ENCODE measurements at regions not wholly inside any gene's neighbourhood (a gene's known extent, or its start where the extent isn't known, plus 50 kb on each side); places are given as distances from the start of the nearest gene placed in this dataset.

DNA sequence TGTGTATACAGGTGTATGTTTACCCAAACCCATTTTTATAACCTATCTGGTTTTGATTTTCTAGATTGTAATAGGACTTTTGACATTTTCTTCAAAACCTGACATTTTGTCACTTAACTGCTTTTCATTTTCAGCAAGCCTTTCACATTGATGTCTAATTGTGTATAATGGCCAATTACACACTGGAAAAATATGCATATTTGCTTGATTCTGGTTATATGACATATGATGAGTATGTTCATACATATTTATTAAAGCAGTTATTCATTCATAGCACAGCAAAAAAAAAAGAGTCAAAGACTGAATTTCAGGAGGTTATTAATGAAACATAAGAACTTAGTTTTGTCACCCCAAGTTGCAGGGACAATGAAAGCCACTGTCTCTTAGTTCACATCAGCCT lies 307.7 kb upstream of the TNP1 start:
- no peak for TF ChIP-seq POLR2AphosphoS5 (IDR thresholded peaks at IDR 0.05)
- TF ChIP-seq EP300 (IDR thresholded peaks at IDR 0.05): no peak
- TF ChIP-seq, protein P1, sequence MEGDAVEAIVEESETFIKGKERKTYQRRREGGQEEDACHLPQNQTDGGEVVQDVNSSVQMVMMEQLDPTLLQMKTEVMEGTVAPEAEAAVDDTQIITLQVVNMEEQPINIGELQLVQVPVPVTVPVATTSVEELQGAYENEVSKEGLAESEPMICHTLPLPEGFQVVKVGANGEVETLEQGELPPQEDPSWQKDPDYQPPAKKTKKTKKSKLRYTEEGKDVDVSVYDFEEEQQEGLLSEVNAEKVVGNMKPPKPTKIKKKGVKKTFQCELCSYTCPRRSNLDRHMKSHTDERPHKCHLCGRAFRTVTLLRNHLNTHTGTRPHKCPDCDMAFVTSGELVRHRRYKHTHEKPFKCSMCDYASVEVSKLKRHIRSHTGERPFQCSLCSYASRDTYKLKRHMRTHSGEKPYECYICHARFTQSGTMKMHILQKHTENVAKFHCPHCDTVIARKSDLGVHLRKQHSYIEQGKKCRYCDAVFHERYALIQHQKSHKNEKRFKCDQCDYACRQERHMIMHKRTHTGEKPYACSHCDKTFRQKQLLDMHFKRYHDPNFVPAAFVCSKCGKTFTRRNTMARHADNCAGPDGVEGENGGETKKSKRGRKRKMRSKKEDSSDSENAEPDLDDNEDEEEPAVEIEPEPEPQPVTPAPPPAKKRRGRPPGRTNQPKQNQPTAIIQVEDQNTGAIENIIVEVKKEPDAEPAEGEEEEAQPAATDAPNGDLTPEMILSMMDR (IDR thresholded peaks at IDR 0.05): no peak
- no peak for TF ChIP-seq POLR2A (IDR thresholded peaks at IDR 0.05)
- DNase-seq (no peak), ATAC-seq (ENCODE audit: low FRiP score in 2 of 2) (no peak)
- H3K9me3 ChIP-seq: no peaks in the 10 kb centered on the region
- H3K27me3 ChIP-seq: no peaks in the 10 kb centered on the region
- H3K4me1 ChIP-seq: no peaks in the 10 kb centered on the region
- H3K4me3 ChIP-seq: no peak overlapping the region
- H3K27ac ChIP-seq: no peak overlapping the region
- H3K36me3 ChIP-seq: no peaks in the 10 kb centered on the region

DNA sequence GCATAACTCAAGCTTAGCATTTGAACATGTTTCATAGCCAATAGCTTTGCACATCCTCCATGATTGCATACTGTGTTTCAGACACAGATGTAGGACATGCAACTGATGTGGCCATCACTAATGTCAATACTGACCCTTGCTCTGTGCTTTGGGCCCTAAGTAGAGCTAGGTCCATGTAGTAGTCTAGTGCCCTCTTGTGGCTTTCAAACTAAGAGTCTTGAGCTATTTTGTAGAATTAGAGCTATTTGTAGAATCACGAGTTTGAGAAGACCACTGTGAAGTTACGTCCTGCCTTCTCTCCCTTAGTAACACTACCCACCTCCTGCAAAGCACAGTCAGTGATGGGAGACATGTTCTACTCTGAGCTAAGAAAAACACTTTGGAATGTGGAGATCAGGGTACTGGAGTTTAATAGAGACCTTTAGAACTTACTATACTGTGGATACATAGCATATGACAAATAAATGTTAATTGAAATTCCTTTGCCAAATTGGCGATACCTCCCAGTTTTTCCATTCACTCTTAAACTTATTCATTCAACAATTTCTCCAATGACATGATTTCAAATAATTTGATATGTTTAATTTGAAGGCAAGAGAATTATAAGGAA lies 306.5 kb upstream of the TNP1 start:
- ATAC-seq (ENCODE audit: low FRiP score in 2 of 2) (peak in 1 of 2 donors; percentile 68), DNase-seq (no peak)
- WGBS, 2 donors: 61 to 74% methylated on average over 3 of the region's 3 CpGs
- Histone ChIP-seq H3K27ac (no peak overlapping the region), H3K4me1 (peaks cover 0 to 6% (median 0%) of the 10 kb centered on the region in 4 donors), H3K9me3 (no peaks in the 10 kb centered on the region), H3K27me3 (no peaks in the 10 kb centered on the region), H3K4me3 (no peak overlapping the region), H3K36me3 (no peaks in the 10 kb centered on the region)
- no peak for TF ChIP-seq POLR2A (IDR thresholded peaks at IDR 0.05)
- TF ChIP-seq, protein P1 (IDR thresholded peaks at IDR 0.05): peak in 4 of 6 experiments; percentile 16 to 43 (median 34)

DNA sequence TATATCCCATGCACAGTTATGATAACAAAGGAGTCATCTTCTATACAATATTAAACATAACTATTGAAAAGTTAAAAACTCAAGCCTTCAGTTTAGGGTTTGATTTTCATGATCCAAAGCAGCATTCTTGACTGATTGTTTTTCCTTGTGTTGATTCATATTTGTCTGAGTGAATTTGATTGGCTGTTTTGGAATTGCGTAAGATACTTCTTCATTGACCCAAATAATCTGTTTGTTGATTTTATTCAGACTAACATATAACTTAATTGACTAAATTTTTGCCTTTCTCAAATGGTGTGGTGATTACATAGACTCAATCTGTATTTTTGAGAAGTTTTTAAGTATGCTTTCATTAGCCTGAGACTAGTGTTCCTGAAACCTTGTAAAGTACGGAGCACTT lies 305.7 kb upstream of the TNP1 start:
- no peaks in the 10 kb centered on the region for H3K27me3 ChIP-seq
- H3K36me3 ChIP-seq: no peaks in the 10 kb centered on the region
- no peak for DNase-seq
- peaks cover 0 to 8% (median 0%) of the 10 kb centered on the region in 4 donors for H3K4me1 ChIP-seq
- 84 to 89% methylated on average over 2 of the region's 2 CpGs for WGBS, 2 donors
- no peak overlapping the region for H3K4me3 ChIP-seq
- no peak for TF ChIP-seq POLR2A (IDR thresholded peaks at IDR 0.05)
- TF ChIP-seq, protein P1 (IDR thresholded peaks at IDR 0.05): no peak
- TF ChIP-seq POLR2AphosphoS5 (IDR thresholded peaks at IDR 0.05): no peak
- no peak for TF ChIP-seq EP300 (IDR thresholded peaks at IDR 0.05)
- ATAC-seq (ENCODE audit: low FRiP score in 2 of 2): no peak
- no peak overlapping the region for H3K27ac ChIP-seq
- H3K9me3 ChIP-seq: no peaks in the 10 kb centered on the region

DNA sequence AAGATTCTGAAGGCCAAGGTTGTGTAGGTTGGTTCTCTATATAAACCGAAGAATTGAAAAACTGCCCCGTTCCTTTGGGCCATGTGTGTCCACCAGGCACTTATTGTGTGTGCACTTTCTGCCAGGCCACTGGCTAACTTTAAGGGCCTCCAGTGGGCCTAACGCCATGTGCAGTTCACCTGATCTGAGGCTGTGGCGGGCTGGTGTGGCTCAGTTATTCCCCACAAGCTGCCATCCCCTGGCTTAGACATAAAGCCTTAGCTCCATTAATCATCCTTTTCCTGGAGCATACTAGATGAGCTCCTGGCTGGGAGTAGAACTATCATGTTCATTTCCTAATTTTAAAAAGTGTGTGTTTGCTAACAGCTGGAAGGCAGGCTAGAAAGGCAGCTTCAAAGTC lies 304.1 kb upstream of the TNP1 start:
- TF ChIP-seq, protein P1 (IDR thresholded peaks at IDR 0.05): no peak
- TF ChIP-seq POLR2AphosphoS5 (IDR thresholded peaks at IDR 0.05): no peak
- no peak for TF ChIP-seq POLR2A (IDR thresholded peaks at IDR 0.05)
- ATAC-seq (ENCODE audit: low FRiP score in 2 of 2) (no peak), DNase-seq (no peak)
- no peak overlapping the region for H3K4me3 ChIP-seq
- no peaks in the 10 kb centered on the region for H3K27me3 ChIP-seq
- no peak overlapping the region for H3K27ac ChIP-seq
- no peaks in the 10 kb centered on the region for H3K36me3 ChIP-seq
- H3K4me1 ChIP-seq: peaks cover 0 to 8% (median 0%) of the 10 kb centered on the region in 4 donors
- no peaks in the 10 kb centered on the region for H3K9me3 ChIP-seq
- WGBS, 2 donors: 98 to 99% methylated on average over 4 of the region's 4 CpGs

DNA sequence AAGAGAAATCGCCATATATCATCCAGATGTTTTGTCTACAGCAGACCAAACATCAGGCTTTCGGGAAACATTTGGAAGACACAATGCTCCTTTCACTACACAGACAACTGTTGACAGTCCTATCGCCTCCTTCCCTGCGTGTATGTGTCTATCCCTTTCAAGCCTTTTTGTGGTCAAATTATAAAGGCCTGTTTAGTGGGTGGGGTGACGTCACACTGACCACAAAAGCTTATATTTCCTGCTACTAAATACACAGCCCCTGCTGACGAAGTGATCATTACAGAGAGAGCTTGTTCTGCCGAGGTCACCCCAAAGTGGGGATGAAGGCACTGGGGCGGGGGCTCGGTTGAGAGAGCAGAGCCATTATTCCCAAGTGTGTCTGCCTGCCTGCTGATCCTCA lies 302.7 kb upstream of the TNP1 start:
- H3K9me3 ChIP-seq: no peaks in the 10 kb centered on the region
- H3K27me3 ChIP-seq: no peaks in the 10 kb centered on the region
- no peak overlapping the region for H3K27ac ChIP-seq
- no peak for DNase-seq
- H3K4me3 ChIP-seq: no peak overlapping the region
- H3K4me1 ChIP-seq: peaks cover 0 to 8% (median 0%) of the 10 kb centered on the region in 4 donors
- no peaks in the 10 kb centered on the region for H3K36me3 ChIP-seq
- ATAC-seq (ENCODE audit: low FRiP score in 2 of 2): no peak
- TF ChIP-seq POLR2AphosphoS5 (IDR thresholded peaks at IDR 0.05) (no peak), EP300 (IDR thresholded peaks at IDR 0.05) (no peak), POLR2A (IDR thresholded peaks at IDR 0.05) (no peak)
- TF ChIP-seq, protein P1 (IDR thresholded peaks at IDR 0.05): no peak
- WGBS, 2 donors: 67 to 69% methylated on average over 9 of the region's 9 CpGs
